ENCODE measurements at regions not wholly inside any gene's neighbourhood (a gene's known extent, or its start where the extent isn't known, plus 50 kb on each side); places are given as distances from the start of the nearest gene placed in this dataset.

DNA sequence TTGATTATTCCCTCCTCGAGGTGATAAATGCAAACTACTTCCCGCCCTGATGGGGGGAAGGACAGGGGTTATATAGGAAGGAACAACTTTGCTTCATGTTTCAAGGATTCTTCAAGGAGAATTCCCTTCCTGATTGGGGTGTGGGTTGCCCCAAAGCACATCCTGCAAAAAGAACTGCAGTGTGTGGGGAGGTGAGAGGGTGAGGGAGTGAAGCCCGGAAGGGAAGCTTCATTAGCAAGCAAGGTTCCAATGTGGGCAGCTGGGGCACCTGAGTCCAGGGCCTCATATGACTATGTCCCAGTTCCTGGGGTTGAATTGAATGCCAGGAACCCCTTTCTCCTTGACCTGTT is 326.0 kb downstream of the MN1 start:
- TF ChIP-seq, protein P1, sequence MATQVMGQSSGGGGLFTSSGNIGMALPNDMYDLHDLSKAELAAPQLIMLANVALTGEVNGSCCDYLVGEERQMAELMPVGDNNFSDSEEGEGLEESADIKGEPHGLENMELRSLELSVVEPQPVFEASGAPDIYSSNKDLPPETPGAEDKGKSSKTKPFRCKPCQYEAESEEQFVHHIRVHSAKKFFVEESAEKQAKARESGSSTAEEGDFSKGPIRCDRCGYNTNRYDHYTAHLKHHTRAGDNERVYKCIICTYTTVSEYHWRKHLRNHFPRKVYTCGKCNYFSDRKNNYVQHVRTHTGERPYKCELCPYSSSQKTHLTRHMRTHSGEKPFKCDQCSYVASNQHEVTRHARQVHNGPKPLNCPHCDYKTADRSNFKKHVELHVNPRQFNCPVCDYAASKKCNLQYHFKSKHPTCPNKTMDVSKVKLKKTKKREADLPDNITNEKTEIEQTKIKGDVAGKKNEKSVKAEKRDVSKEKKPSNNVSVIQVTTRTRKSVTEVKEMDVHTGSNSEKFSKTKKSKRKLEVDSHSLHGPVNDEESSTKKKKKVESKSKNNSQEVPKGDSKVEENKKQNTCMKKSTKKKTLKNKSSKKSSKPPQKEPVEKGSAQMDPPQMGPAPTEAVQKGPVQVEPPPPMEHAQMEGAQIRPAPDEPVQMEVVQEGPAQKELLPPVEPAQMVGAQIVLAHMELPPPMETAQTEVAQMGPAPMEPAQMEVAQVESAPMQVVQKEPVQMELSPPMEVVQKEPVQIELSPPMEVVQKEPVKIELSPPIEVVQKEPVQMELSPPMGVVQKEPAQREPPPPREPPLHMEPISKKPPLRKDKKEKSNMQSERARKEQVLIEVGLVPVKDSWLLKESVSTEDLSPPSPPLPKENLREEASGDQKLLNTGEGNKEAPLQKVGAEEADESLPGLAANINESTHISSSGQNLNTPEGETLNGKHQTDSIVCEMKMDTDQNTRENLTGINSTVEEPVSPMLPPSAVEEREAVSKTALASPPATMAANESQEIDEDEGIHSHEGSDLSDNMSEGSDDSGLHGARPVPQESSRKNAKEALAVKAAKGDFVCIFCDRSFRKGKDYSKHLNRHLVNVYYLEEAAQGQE (IDR thresholded peaks at IDR 0.05; ENCODE audit: insufficient read depth in 1 of 2, low read depth in 2 of 2, low read length in 2 of 2), result no peak
- TF ChIP-seq SIN3A (IDR thresholded peaks at IDR 0.05; ENCODE audit: borderline replicate concordance, insufficient read depth, low read length), result no peak
- TF ChIP-seq POLR2AphosphoS5 (IDR thresholded peaks at IDR 0.05; ENCODE audit: low read depth, low read length), result no peak
- TF ChIP-seq TAF1 (IDR thresholded peaks at IDR 0.05; ENCODE audit: borderline replicate concordance, insufficient read depth, low read length), result no peak
- TF ChIP-seq FOXP2 (optimal IDR thresholded peaks at IDR 0.05; ENCODE audit: borderline replicate concordance, extremely low read depth, extremely low read length, insufficient read depth), result no peak

Measured in PFSK-1 (cell line).